ENCODE measurements at regions not wholly inside any gene's neighbourhood (a gene's known extent, or its start where the extent isn't known, plus 50 kb on each side); places are given as distances from the start of the nearest gene placed in this dataset.

- no peak for TF ChIP-seq CTCF (IDR thresholded peaks at IDR 0.05; ENCODE audit: low read depth, low read length, missing control alignments)
- H3K4me3 ChIP-seq (replicated peaks; ENCODE audit: low read depth, low read length) = no peak overlapping the region
- no peak for DNase-seq (ENCODE audit: extremely low read depth, low read depth)
These were observed 122.9 kb upstream of the ELAC2 start for GRCh38 chr17:13140750-13141149.

GRCh38 chr17:13135506-13135905 is 117.7 kb upstream of the ELAC2 start:
- no peak overlapping the region for H3K4me3 ChIP-seq (replicated peaks; ENCODE audit: low read depth, low read length)
- no peak for TF ChIP-seq CTCF (IDR thresholded peaks at IDR 0.05; ENCODE audit: low read depth, low read length, missing control alignments)
- no peak for DNase-seq (ENCODE audit: extremely low read depth, low read depth)

- DNase-seq (ENCODE audit: extremely low read depth, low read depth) = no peak
- no peak overlapping the region for H3K4me3 ChIP-seq (replicated peaks; ENCODE audit: low read depth, low read length)
- TF ChIP-seq CTCF (IDR thresholded peaks at IDR 0.05; ENCODE audit: low read depth, low read length, missing control alignments) = no peak
These were observed 116.2 kb upstream of the ELAC2 start for GRCh38 chr17:13134076-13134475.

GRCh38 chr17:13131225-13131624 is 113.4 kb upstream of the ELAC2 start:
- no peak for TF ChIP-seq CTCF (IDR thresholded peaks at IDR 0.05; ENCODE audit: low read depth, low read length, missing control alignments)
- no peak for DNase-seq (ENCODE audit: extremely low read depth, low read depth)
- no peak overlapping the region for H3K4me3 ChIP-seq (replicated peaks; ENCODE audit: low read depth, low read length)

- TF ChIP-seq CTCF (IDR thresholded peaks at IDR 0.05; ENCODE audit: low read depth, low read length, missing control alignments) = no peak
- no peak overlapping the region for H3K4me3 ChIP-seq (replicated peaks; ENCODE audit: low read depth, low read length)
- no peak for DNase-seq (ENCODE audit: extremely low read depth, low read depth)
These were observed 111.5 kb upstream of the ELAC2 start for GRCh38 chr17:13129356-13129755.

- no peak for TF ChIP-seq CTCF (IDR thresholded peaks at IDR 0.05; ENCODE audit: low read depth, low read length, missing control alignments)
- no peak for DNase-seq (ENCODE audit: extremely low read depth, low read depth)
- H3K4me3 ChIP-seq (replicated peaks; ENCODE audit: low read depth, low read length) = no peak overlapping the region
These were observed 110.8 kb upstream of the ELAC2 start for GRCh38 chr17:13128676-13129075.

GRCh38 chr17:13127921-13128602 is 110.2 kb upstream of the ELAC2 start:
- no peak for TF ChIP-seq CTCF (IDR thresholded peaks at IDR 0.05; ENCODE audit: low read depth, low read length, missing control alignments)
- no peak for DNase-seq (ENCODE audit: extremely low read depth, low read depth)
- no peak overlapping the region for H3K4me3 ChIP-seq (replicated peaks; ENCODE audit: low read depth, low read length)
